B cell (primary cell): ENCODE measurements at regions not wholly inside any gene's neighbourhood (a gene's known extent, or its start where the extent isn't known, plus 50 kb on each side); places are given as distances from the start of the nearest gene placed in this dataset.

Experiments
- ATAC-seq: fragments of 200-7000 bp; cut with Tn5 transposase; one replicate; pipeline ENCODE4 v1.10.0; 2021; ENCODE audit warnings: low read depth, mild to moderate bottlenecking, moderate number of reproducible peaks, moderate library complexity
- CTCF ChIA-PET: fragments of 350-600 bp; sonication (Branson Sonifier 250); formaldehyde crosslinking; loops from one replicate; lab custom pipeline; 2021; ENCODE audit warnings: antibody characterized with exemption, inconsistent platforms; lab: Charles Lee
- POLR2A ChIA-PET: fragments of 350-600 bp; sonication (Branson Sonifier 250); formaldehyde crosslinking; loops from one replicate; lab custom pipeline; 2021; ENCODE audit warnings: antibody characterized with exemption; lab: Charles Lee
- DNase-seq: peaks from one replicate; pipeline ENCODE4 v3.0.0; 2013
- H2AFZ ChIP-seq: 2 replicates; pipeline ENCODE4 v1.6.1; 2012; ENCODE audit warnings: mild to moderate bottlenecking, low read depth, low read length; ENCODE audit not compliant: insufficient read depth, poor library complexity, severe bottlenecking
- H3K27ac ChIP-seq, 2 donors: 1 replicate in 1 of 2; 2 replicates in 1 of 2; pipeline ENCODE4 v1.5.1; 2012 to 2013; ENCODE audit warnings: low read length in 2 of 2, mild to moderate bottlenecking in 2 of 2, moderate library complexity in 1 of 2
- H3K27me3 ChIP-seq, 4 experiments: fragments of 200-600 bp in 1 of 4; sonication (generic) in 1 of 4; replicated peaks in 1 of 4; 1 replicate in 2 of 4; 2 replicates in 2 of 4; pipeline versions ENCODE4 v1.6.1 to v1.7.0; 2013 to 2016; ENCODE audit warnings: low read length in 3 of 4, mild to moderate bottlenecking in 2 of 4, mixed read lengths in 1 of 4, moderate library complexity in 1 of 4; ENCODE audit not compliant: insufficient read depth in 4 of 4, control insufficient read depth in 3 of 4; ENCODE audit errors: control extremely low read depth in 1 of 4
- H3K36me3 ChIP-seq, 2 experiments: replicated peaks in 1 of 2; 1 replicate in 1 of 2; 2 replicates in 1 of 2; pipeline versions ENCODE4 v1.6.1 to v1.7.1; 2013; ENCODE audit warnings: low read length in 1 of 2; ENCODE audit not compliant: insufficient read depth in 2 of 2, control insufficient read depth in 1 of 2; ENCODE audit errors: control extremely low read depth in 1 of 2, extremely low read depth in 1 of 2
- H3K4me1 ChIP-seq, 2 donors: fragments of 200-600 bp in 1 of 2; sonication (generic) in 1 of 2; 1 replicate in 1 of 2; 2 replicates in 1 of 2; pipeline versions ENCODE4 v1.5.1 to v1.6.1; 2013 to 2017; ENCODE audit warnings: low read length in 2 of 2; ENCODE audit not compliant: control insufficient read depth in 2 of 2, insufficient read depth in 2 of 2
- H3K4me2 ChIP-seq: replicated peaks from 2 replicates; pipeline ENCODE3; 2012; ENCODE audit warnings: mild to moderate bottlenecking, low read depth, low read length; ENCODE audit not compliant: poor library complexity, severe bottlenecking
- H3K4me3 ChIP-seq, 5 experiments: fragments of 200-600 bp in 1 of 5; sonication (generic) in 1 of 5; 1 replicate in 3 of 5; 2 replicates in 2 of 5; pipeline versions ENCODE4 v1.5.1 to v1.7.0; 2011 to 2016; ENCODE audit warnings: low read length in 4 of 5, mild to moderate bottlenecking in 4 of 5, low read depth in 2 of 5, control low read depth in 1 of 5, moderate library complexity in 1 of 5; ENCODE audit not compliant: insufficient read depth in 1 of 5; ENCODE audit errors: control extremely low read depth in 1 of 5, extremely low read depth in 1 of 5
- H3K79me2 ChIP-seq: fragments of 200-600 bp; sonication (generic); one replicate; pipeline ENCODE4 v1.6.0; 2016; ENCODE audit warnings: low read length; ENCODE audit not compliant: control insufficient read depth, insufficient read depth
- H3K9ac ChIP-seq: fragments of 200-600 bp; sonication (generic); 2 replicates; pipeline ENCODE4 v1.6.1; 2017; ENCODE audit warnings: mild to moderate bottlenecking, low read length, moderate library complexity
- H3K9me3 ChIP-seq, 3 donors: one replicate each; pipeline versions ENCODE4 v1.6.1 to v1.7.1; 2013; ENCODE audit warnings: low read length in 2 of 3; ENCODE audit not compliant: control insufficient read depth in 2 of 3, insufficient read depth in 1 of 3; ENCODE audit errors: control extremely low read depth in 1 of 3
- H4K20me1 ChIP-seq: 2 replicates; pipeline ENCODE4 v1.6.0; 2012; ENCODE audit warnings: mild to moderate bottlenecking, low read length; ENCODE audit not compliant: insufficient read depth, control insufficient read depth, poor library complexity, severe bottlenecking
- H3K27ac Mint-ChIP-seq: one replicate; pipeline ENCODE4 v1.8.0; 2021; ENCODE audit warnings: mixed read lengths
- H3K27me3 Mint-ChIP-seq: one replicate; pipeline ENCODE4 v1.8.0; 2021; ENCODE audit warnings: mixed read lengths
- H3K4me1 Mint-ChIP-seq: one replicate; pipeline ENCODE4 v1.8.0; 2021; ENCODE audit warnings: mixed read lengths
- H3K4me3 Mint-ChIP-seq: one replicate; pipeline ENCODE4 v1.8.0; 2021; ENCODE audit warnings: mixed read lengths
- H3K9me3 Mint-ChIP-seq: one replicate; pipeline ENCODE4 v1.8.0; 2022; ENCODE audit warnings: mixed read lengths; ENCODE audit not compliant: insufficient read depth
- EZH2 ChIP-seq: IDR thresholded peaks from 2 replicates; pipeline ENCODE4 v1.6.1; 2012; ENCODE audit warnings: borderline replicate concordance, low read depth, mild to moderate bottlenecking, moderate library complexity, low read length; ENCODE audit not compliant: insufficient read depth, poor library complexity, severe bottlenecking
- WGBS: methylation state at CpG from one replicate; pipeline ENCODE4 v1.1.5; 2013; ENCODE audit warnings: missing lambda C conversion rate; ENCODE audit not compliant: insufficient coverage; 5-methylcytosine and 5-hydroxymethylcytosine counted together
- intact Hi-C: fragments of 100-400 bp; cut with micrococcal nuclease; formaldehyde crosslinking; loops from one replicate; pipeline ENCODE4 v1.10.0; 2022
- TF ChIP-seq, protein P1 (sequence below): fragments of 200-600 bp; IDR thresholded peaks from one replicate; pipeline ENCODE4 v1.8.0; 2022; ENCODE audit warnings: antibody characterized with exemption, mild to moderate bottlenecking

DNA sequence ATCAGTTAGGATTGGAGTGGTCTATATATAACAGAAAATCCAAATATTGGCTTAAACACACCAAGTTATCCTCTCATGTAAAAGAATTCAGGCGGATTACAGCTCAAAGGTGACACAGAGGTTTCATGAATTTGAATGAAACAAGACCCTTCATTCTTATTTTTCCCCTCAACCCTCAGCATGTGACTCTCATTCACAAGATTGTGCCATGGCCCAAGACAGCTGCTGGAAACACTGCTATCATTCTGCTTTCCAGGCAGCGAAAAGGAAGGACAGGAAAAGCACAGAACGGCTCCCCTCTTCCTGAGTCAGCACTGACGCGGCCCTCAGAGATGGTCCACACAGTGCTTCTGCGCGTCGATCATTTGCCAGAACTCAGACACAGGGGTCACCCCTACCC is 891.0 kb upstream of the FRG1 start:
- ATAC-seq (no peak), DNase-seq (no peak)
- no peak overlapping the region for H3K4me3 ChIP-seq
- no peaks in the 10 kb centered on the region for H3K79me2 ChIP-seq
- no peak overlapping the region for H3K4me2 ChIP-seq
- CTCF ChIA-PET: no interaction called here
- WGBS: 67% methylated on average over 3 of the region's 8 CpGs
- H3K9ac ChIP-seq: no peak overlapping the region
- no peak overlapping the region for H3K27ac ChIP-seq
- H3K4me3 Mint-ChIP-seq: no peak overlapping the region
- intact Hi-C loops: no loop called here
- H2AFZ ChIP-seq: no peak overlapping the region
- no peaks in the 10 kb centered on the region for H3K36me3 ChIP-seq
- H3K27ac Mint-ChIP-seq: no peak overlapping the region
- POLR2A ChIA-PET: no interaction called here
- no peaks in the 10 kb centered on the region for H3K27me3 ChIP-seq
- H3K4me1 Mint-ChIP-seq: no peaks in the 10 kb centered on the region
- H3K4me1 ChIP-seq: no peaks in the 10 kb centered on the region
- no peaks in the 10 kb centered on the region for H3K9me3 ChIP-seq
- no peaks in the 10 kb centered on the region for H3K9me3 Mint-ChIP-seq
- H3K27me3 Mint-ChIP-seq: no peaks in the 10 kb centered on the region
- no peaks in the 10 kb centered on the region for H4K20me1 ChIP-seq
- TF ChIP-seq, protein P1, sequence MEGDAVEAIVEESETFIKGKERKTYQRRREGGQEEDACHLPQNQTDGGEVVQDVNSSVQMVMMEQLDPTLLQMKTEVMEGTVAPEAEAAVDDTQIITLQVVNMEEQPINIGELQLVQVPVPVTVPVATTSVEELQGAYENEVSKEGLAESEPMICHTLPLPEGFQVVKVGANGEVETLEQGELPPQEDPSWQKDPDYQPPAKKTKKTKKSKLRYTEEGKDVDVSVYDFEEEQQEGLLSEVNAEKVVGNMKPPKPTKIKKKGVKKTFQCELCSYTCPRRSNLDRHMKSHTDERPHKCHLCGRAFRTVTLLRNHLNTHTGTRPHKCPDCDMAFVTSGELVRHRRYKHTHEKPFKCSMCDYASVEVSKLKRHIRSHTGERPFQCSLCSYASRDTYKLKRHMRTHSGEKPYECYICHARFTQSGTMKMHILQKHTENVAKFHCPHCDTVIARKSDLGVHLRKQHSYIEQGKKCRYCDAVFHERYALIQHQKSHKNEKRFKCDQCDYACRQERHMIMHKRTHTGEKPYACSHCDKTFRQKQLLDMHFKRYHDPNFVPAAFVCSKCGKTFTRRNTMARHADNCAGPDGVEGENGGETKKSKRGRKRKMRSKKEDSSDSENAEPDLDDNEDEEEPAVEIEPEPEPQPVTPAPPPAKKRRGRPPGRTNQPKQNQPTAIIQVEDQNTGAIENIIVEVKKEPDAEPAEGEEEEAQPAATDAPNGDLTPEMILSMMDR: no peak
- TF ChIP-seq EZH2: no peak

DNA sequence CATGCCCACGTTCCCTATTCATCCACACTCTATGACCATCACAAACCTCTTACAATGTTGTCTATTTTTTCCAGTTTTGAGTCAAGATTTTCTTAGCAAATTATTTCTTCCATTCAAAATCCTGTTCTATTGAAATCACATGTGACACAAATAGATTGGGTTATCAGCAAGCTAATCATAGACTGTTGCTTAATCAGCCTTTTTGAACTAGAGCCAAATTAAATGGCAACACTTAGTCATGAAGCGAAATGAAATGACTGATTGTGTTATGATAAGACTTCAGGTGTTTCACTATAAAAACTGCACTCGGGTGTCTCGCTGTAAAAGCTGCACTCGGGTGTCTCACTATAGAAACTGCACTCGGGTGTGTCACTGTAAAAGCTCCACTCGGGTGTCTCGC is 890.0 kb upstream of the FRG1 start:
- H3K9me3 ChIP-seq: peaks cover 0 to 5% (median 0%) of the 10 kb centered on the region in 3 donors
- H4K20me1 ChIP-seq: no peaks in the 10 kb centered on the region
- H3K36me3 ChIP-seq: no peaks in the 10 kb centered on the region
- Mint-ChIP-seq H3K4me3 (no peak overlapping the region), H3K27me3 (no peaks in the 10 kb centered on the region), H3K27ac (no peak overlapping the region), H3K9me3 (no peaks in the 10 kb centered on the region), H3K4me1 (no peaks in the 10 kb centered on the region)
- POLR2A ChIA-PET: no interaction called here
- no peak overlapping the region for H2AFZ ChIP-seq
- TF ChIP-seq, protein P1: no peak
- no peak for TF ChIP-seq EZH2
- H3K9ac ChIP-seq: no peak overlapping the region
- H3K4me2 ChIP-seq: no peak overlapping the region
- no peak for ATAC-seq
- no peak for DNase-seq
- H3K79me2 ChIP-seq: no peaks in the 10 kb centered on the region
- H3K27me3 ChIP-seq: no peaks in the 10 kb centered on the region
- intact Hi-C loops: no loop called here
- CTCF ChIA-PET: no interaction called here
- WGBS: 81% methylated on average over 7 of the region's 8 CpGs
- H3K4me3 ChIP-seq: no peak overlapping the region
- H3K4me1 ChIP-seq: no peaks in the 10 kb centered on the region
- no peak overlapping the region for H3K27ac ChIP-seq
